H7 (cell line): ENCODE measurements at regions not wholly inside any gene's neighbourhood (a gene's known extent, or its start where the extent isn't known, plus 50 kb on each side); places are given as distances from the start of the nearest gene placed in this dataset.

ENCODE experiments used
- DNase-seq: peaks from one replicate; pipeline ENCODE4 v3.0.0; 2012
- H3K27me3 ChIP-seq: 2 replicates; pipeline ENCODE4 v1.6.0; 2011; ENCODE audit warnings: mild to moderate bottlenecking, low read length; ENCODE audit not compliant: control insufficient read depth, insufficient read depth
- H3K36me3 ChIP-seq: replicated peaks from 2 replicates; pipeline ENCODE4 v1.5.1; 2011; ENCODE audit warnings: low read length; ENCODE audit not compliant: control insufficient read depth, insufficient read depth
- H3K4me3 ChIP-seq: 2 replicates; pipeline ENCODE4 v1.5.1; 2011; ENCODE audit warnings: low read depth, mild to moderate bottlenecking, control low read depth, low read length, moderate library complexity; ENCODE audit not compliant: insufficient read depth

GRCh38 chr1:181160998-181161870 lies 72.7 kb downstream of the IER5 start:
- no peaks in the 10 kb centered on the region for H3K36me3 ChIP-seq
- DNase-seq: no peak
- H3K4me3 ChIP-seq: no peak overlapping the region
- no peaks in the 10 kb centered on the region for H3K27me3 ChIP-seq

GRCh38 chr1:181163662-181164061 lies 75.2 kb downstream of the IER5 start:
- H3K27me3 ChIP-seq: no peaks in the 10 kb centered on the region
- DNase-seq: no peak
- no peak overlapping the region for H3K4me3 ChIP-seq
- H3K36me3 ChIP-seq: no peaks in the 10 kb centered on the region

GRCh38 chr1:181166377-181167196 lies 78.1 kb downstream of the IER5 start:
- Histone ChIP-seq H3K27me3 (no peaks in the 10 kb centered on the region), H3K36me3 (no peaks in the 10 kb centered on the region), H3K4me3 (no peak overlapping the region)
- DNase-seq: peak; percentile 81

- H3K4me3 ChIP-seq: no peak overlapping the region
- DNase-seq: no peak
- H3K36me3 ChIP-seq: no peaks in the 10 kb centered on the region
- H3K27me3 ChIP-seq: no peaks in the 10 kb centered on the region
These were observed 80.9 kb downstream of the IER5 start for GRCh38 chr1:181169281-181169865.

GRCh38 chr1:181170194-181170593 lies 81.7 kb downstream of the IER5 start:
- no peaks in the 10 kb centered on the region for H3K36me3 ChIP-seq
- no peaks in the 10 kb centered on the region for H3K27me3 ChIP-seq
- DNase-seq: no peak
- no peak overlapping the region for H3K4me3 ChIP-seq

- Histone ChIP-seq H3K4me3 (no peak overlapping the region), H3K27me3 (no peaks in the 10 kb centered on the region), H3K36me3 (no peaks in the 10 kb centered on the region)
- DNase-seq: no peak
These were observed 83.6 kb downstream of the IER5 start for GRCh38 chr1:181172082-181172481.

- H3K36me3 ChIP-seq: no peaks in the 10 kb centered on the region
- no peak for DNase-seq
- H3K4me3 ChIP-seq: no peak overlapping the region
- no peaks in the 10 kb centered on the region for H3K27me3 ChIP-seq
These were observed 85.4 kb downstream of the IER5 start for GRCh38 chr1:181173761-181174447.

GRCh38 chr1:181174861-181175260 lies 86.4 kb downstream of the IER5 start:
- DNase-seq: no peak
- Histone ChIP-seq H3K36me3 (no peaks in the 10 kb centered on the region), H3K27me3 (no peaks in the 10 kb centered on the region), H3K4me3 (no peak overlapping the region)

GRCh38 chr1:181175356-181175910 lies 86.9 kb downstream of the IER5 start:
- Histone ChIP-seq H3K27me3 (no peaks in the 10 kb centered on the region), H3K4me3 (no peak overlapping the region), H3K36me3 (no peaks in the 10 kb centered on the region)
- DNase-seq: peak; percentile 47

GRCh38 chr1:181175955-181176354 lies 87.5 kb downstream of the IER5 start:
- Histone ChIP-seq H3K4me3 (no peak overlapping the region), H3K36me3 (no peaks in the 10 kb centered on the region), H3K27me3 (no peaks in the 10 kb centered on the region)
- no peak for DNase-seq

GRCh38 chr1:181178241-181178879 lies 89.9 kb downstream of the IER5 start:
- H3K27me3 ChIP-seq: no peaks in the 10 kb centered on the region; the same call in 1 of the 2 replicates
- H3K4me3 ChIP-seq: no peak overlapping the region
- no peak for DNase-seq
- H3K36me3 ChIP-seq: no peaks in the 10 kb centered on the region

GRCh38 chr1:181179279-181179986 lies 90.9 kb downstream of the IER5 start:
- no peaks in the 10 kb centered on the region; the same call in 1 of the 2 replicates for H3K27me3 ChIP-seq
- no peak for DNase-seq
- no peak overlapping the region for H3K4me3 ChIP-seq
- no peaks in the 10 kb centered on the region for H3K36me3 ChIP-seq

- DNase-seq: peak; percentile 63
- H3K4me3 ChIP-seq: no peak overlapping the region
- H3K27me3 ChIP-seq: no peaks in the 10 kb centered on the region; the same call in 1 of the 2 replicates
- no peaks in the 10 kb centered on the region for H3K36me3 ChIP-seq
These were observed 91.5 kb downstream of the IER5 start for GRCh38 chr1:181179987-181180365.
